GM13976 (cell line): ENCODE measurements at regions not wholly inside any gene's neighbourhood (a gene's known extent, or its start where the extent isn't known, plus 50 kb on each side); places are given as distances from the start of the nearest gene placed in this dataset.

Experiments used
- DNase-seq: peaks from one replicate; pipeline ENCODE4 v3.0.0; 2012; ENCODE audit warnings: low spot score
- CTCF ChIP-seq: IDR thresholded peaks from 2 replicates; pipeline ENCODE4 v1.5.1; 2012; ENCODE audit warnings: borderline replicate concordance, mild to moderate bottlenecking; ENCODE audit not compliant: insufficient read depth; ENCODE audit errors: extremely low read depth, missing control alignments, control extremely low read depth
- in situ Hi-C: fragments of 300-500 bp; cut with MboI; formaldehyde crosslinking; loops from one replicate; pipeline ENCODE4 v1.12.0; 2022; ENCODE audit warnings: low sequenced_read_pairs, mixed read lengths, inconsistent platforms; ENCODE audit not compliant: unreplicated experiment

- no peak for DNase-seq
- no peak for TF ChIP-seq CTCF
- in situ Hi-C loops = no loop called here
Measured at GRCh38 chr6:66605011-66605410, 898.0 kb upstream of the EYS start.

- TF ChIP-seq CTCF = no peak
- in situ Hi-C loops = no loop called here
- no peak for DNase-seq
Measured at GRCh38 chr6:66599541-66599940, 892.5 kb upstream of the EYS start.

- DNase-seq = no peak
- TF ChIP-seq CTCF = no peak
- in situ Hi-C loops = no loop called here
Measured at GRCh38 chr6:66578362-66578761, 871.3 kb upstream of the EYS start.

- no peak for DNase-seq
- in situ Hi-C loops = no loop called here
- TF ChIP-seq CTCF = no peak
Measured at GRCh38 chr6:66568271-66568670, 861.2 kb upstream of the EYS start.

- DNase-seq = no peak
- no peak for TF ChIP-seq CTCF
- in situ Hi-C loops = no loop called here
Measured at GRCh38 chr6:66561479-66561878, 854.5 kb upstream of the EYS start.

DNA sequence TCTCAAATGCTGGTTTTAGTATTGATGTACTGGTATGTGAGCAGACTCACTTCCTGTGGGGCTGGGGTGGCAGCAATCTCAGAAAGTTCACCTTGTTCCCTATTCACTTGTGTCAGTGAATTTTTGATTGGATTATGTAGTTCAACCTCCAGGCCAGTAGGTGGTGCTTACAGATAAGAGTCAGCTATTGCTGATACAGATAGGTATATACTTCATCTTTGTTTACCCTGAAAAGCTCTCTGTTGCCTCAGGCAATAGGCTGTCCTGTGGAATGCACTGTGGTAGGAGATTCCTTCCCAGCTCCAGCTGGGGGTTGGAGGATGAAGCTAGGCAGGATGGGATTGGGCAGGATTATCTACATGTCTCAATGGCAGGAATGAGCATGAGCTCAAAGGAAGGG is 851.2 kb upstream of the EYS start:
- DNase-seq = no peak
- TF ChIP-seq CTCF = no peak
- in situ Hi-C loops = no loop called here

DNA sequence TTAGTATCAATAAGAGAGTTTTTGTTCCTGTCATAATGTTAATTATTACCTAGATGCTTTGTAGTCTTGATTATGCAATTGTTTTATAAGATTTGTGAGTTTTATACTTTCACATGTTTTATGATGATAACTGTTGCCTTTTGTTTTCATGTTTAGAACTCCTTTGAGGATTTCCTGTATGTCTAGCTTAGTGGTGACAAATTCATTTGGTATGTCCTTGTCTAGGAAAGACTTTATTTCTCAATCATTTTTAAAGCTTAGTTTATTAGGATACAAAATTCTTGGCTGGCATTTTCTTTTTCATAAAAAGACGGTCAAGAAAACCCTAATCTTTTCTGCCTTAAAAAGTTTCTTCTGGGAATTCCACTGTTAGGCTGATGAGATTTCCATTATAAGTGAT is 849.9 kb upstream of the EYS start:
- TF ChIP-seq CTCF = no peak
- in situ Hi-C loops = no loop called here
- no peak for DNase-seq
